ENCODE measurements at regions not wholly inside any gene's neighbourhood (a gene's known extent, or its start where the extent isn't known, plus 50 kb on each side); places are given as distances from the start of the nearest gene placed in this dataset.
A peak's percentile ranks its signal among the peaks of the same experiment; 100 is the strongest.
"Not testable (repeated sequence)": the region's sequence is repeated elsewhere in the genome, so short reads cannot be mapped to it uniquely, and the experiment has no call there.

DNA sequence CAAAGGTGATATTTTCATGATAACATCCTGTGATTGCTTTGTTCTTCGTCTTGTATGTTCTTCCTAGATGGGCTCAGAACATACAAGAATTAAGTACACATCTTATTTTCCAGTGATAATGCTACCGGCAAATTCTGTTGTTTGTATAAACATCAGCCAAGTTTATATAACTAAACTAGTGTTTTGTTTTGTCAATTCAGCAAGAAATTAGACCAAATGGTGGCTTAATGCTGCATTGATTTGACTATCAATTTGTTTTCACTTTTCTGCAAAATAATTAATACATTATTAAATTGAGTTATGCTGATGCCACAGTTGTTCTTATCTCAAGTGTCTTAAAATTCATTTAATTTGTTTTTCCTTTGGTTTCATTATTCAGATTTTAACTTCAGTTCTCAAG is 177.7 kb downstream of the OR4F29 start:
- not testable (repeated sequence) for DNase-seq

DNA sequence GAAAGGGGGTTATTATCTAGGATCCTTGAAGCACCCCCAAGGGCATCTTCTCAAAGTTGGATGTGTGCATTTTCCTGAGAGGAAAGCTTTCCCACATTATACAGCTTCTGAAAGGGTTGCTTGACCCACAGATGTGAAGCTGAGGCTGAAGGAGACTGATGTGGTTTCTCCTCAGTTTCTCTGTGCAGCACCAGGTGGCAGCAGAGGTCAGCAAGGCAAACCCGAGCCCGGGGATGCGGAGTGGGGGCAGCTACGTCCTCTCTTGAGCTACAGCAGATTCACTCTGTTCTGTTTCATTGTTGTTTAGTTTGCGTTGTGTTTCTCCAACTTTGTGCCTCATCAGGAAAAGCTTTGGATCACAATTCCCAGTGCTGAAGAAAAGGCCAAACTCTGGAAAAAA is 183.7 kb downstream of the OR4F29 start:
- DNase-seq: peak; percentile 0
